A549 (cell line): ENCODE measurements at regions not wholly inside any gene's neighbourhood (a gene's known extent, or its start where the extent isn't known, plus 50 kb on each side); places are given as distances from the start of the nearest gene placed in this dataset.

Experiments used
- ATAC-seq, 2 experiments: fragments of 200-7000 bp in 1 of 2; fragments of >200 bp in 1 of 2; cut with Nextera tagmentation in 1 of 2; cut with Tn5 transposase in 1 of 2; 3 replicates each; pipeline versions ENCODE4 v1.8.0 to v1.9.1; 2018 to 2020; ENCODE audit warnings: mild to moderate bottlenecking in 1 of 2, moderate library complexity in 1 of 2
- CTCF ChIA-PET: fragments of 300-600 bp; sonication (Branson Sonifier 250); formaldehyde crosslinking; extraction: SDS; loops from one replicate; lab custom pipeline; 2021; ENCODE audit warnings: antibody characterized with exemption, inconsistent platforms; lab: Yijun Ruan, JAX
- POLR2A ChIA-PET: fragments of 350-600 bp; formaldehyde crosslinking; extraction: SDS; loops from one replicate; lab custom pipeline; 2021; ENCODE audit warnings: antibody characterized with exemption, inconsistent platforms; lab: Yijun Ruan, JAX
- DNase-seq, 2 experiments: peaks; one replicate each; pipeline versions ENCODE4 v3.0.0 to v3.0.0-alpha.2; 2011 to 2016; ENCODE audit warnings: low read depth in 1 of 2, low spot score in 1 of 2
- FAIRE-seq: peaks from 2 replicates; lab custom pipeline; 2011; peaks lifted over from hg19 to GRCh38; lab: Jason Lieb, UNC
- H3K27ac ChIP-seq, 2 experiments: fragments of >200 bp; sonication (Bioruptor Twin); formaldehyde crosslinking; 3 replicates each; pipeline ENCODE4 v1.5.1; 2016 to 2017
- H3K4me1 ChIP-seq: fragments of >200 bp; sonication (Bioruptor Twin); formaldehyde crosslinking; 3 replicates; pipeline ENCODE4 v1.6.1; 2016
- H3K4me2 ChIP-seq: fragments of >200 bp; sonication (Bioruptor Twin); formaldehyde crosslinking; 3 replicates; pipeline ENCODE4 v1.6.1; 2016
- H3K4me3 ChIP-seq: fragments of >200 bp; sonication (Bioruptor Twin); formaldehyde crosslinking; 3 replicates; pipeline ENCODE4 v1.5.1; 2016
- H3K9me3 ChIP-seq: fragments of >200 bp; sonication (Bioruptor Twin); formaldehyde crosslinking; 3 replicates; pipeline ENCODE4 v1.6.1; 2016
- CBX8 ChIP-seq: fragments of 200-600 bp; sonication (generic); IDR thresholded peaks from 2 replicates; pipeline ENCODE4 v1.6.1; 2016
- CHD2 ChIP-seq: fragments of 150-350 bp; IDR thresholded peaks from 2 replicates; pipeline ENCODE4 v1.6.1; 2014; ENCODE audit warnings: low read length; ENCODE audit not compliant: partially characterized antibody
- CTCF ChIP-seq: fragments of >200 bp; sonication (Bioruptor Twin); formaldehyde crosslinking; IDR thresholded peaks from 3 replicates; pipeline ENCODE4 v1.5.1; 2016
- E2F6 ChIP-seq: IDR thresholded peaks from 2 replicates; pipeline ENCODE4 v1.6.1; 2012; ENCODE audit warnings: low read depth, borderline replicate concordance
- EHMT2 ChIP-seq: fragments of 200-600 bp; sonication (generic); IDR thresholded peaks from 2 replicates; pipeline ENCODE4 v1.6.1; 2016; ENCODE audit warnings: antibody characterized with exemption, low read depth, mild to moderate bottlenecking, moderate library complexity
- ESRRA ChIP-seq: fragments of 150-350 bp; IDR thresholded peaks from 2 replicates; pipeline ENCODE4 v1.6.1; 2014; ENCODE audit warnings: mild to moderate bottlenecking, low read length, borderline replicate concordance
- FOSL2 ChIP-seq, 2 experiments: fragments of 450-650 bp in 1 of 2; fragments of >200 bp in 1 of 2; sonication (Bioruptor Twin) in 1 of 2; formaldehyde crosslinking; IDR thresholded peaks; 2 replicates each; pipeline versions ENCODE4 v1.5.0 to v1.6.1; 2016 to 2020; ENCODE audit warnings: mild to moderate bottlenecking in 1 of 2, moderate library complexity in 1 of 2
- GATA3 ChIP-seq: IDR thresholded peaks from 2 replicates; pipeline ENCODE4 v1.6.1; 2012; ENCODE audit warnings: borderline replicate concordance
- HDAC2 ChIP-seq: fragments of 200-600 bp; sonication (generic); IDR thresholded peaks from 2 replicates; pipeline ENCODE4 v1.6.1; 2016
- HES2 ChIP-seq: fragments of >200 bp; sonication (Bioruptor Twin); formaldehyde crosslinking; IDR thresholded peaks from 2 replicates; pipeline ENCODE4 v1.6.1; 2016
- HEYL ChIP-seq: fragments of 250-450 bp; sonication (Bioruptor Pico); IDR thresholded peaks from 2 replicates; pipeline ENCODE4 v1.8.0; 2021; ENCODE audit warnings: mild to moderate bottlenecking, moderate library complexity
- HOXA7 ChIP-seq: fragments of 250-450 bp; sonication (Bioruptor Pico); IDR thresholded peaks from 2 replicates; pipeline ENCODE4 v1.5.0; 2020; ENCODE audit warnings: mild to moderate bottlenecking, moderate library complexity
- HOXB5 ChIP-seq: fragments of 250-450 bp; sonication (Bioruptor Pico); IDR thresholded peaks from 2 replicates; pipeline ENCODE4 v1.5.0; 2020; ENCODE audit warnings: mild to moderate bottlenecking, moderate library complexity
- JUN ChIP-seq, 2 experiments: fragments of >200 bp; sonication (Bioruptor Twin); formaldehyde crosslinking; IDR thresholded peaks; 2 replicates in 1 of 2; 3 replicates in 1 of 2; pipeline ENCODE4 v1.6.1; 2016 to 2017
- JUNB ChIP-seq: fragments of >200 bp; sonication (Bioruptor Twin); formaldehyde crosslinking; IDR thresholded peaks from 2 replicates; pipeline ENCODE4 v1.6.1; 2016
- KDM1A ChIP-seq: fragments of 200-600 bp; sonication (generic); IDR thresholded peaks from 2 replicates; pipeline ENCODE4 v1.6.1; 2016; ENCODE audit warnings: low read depth, mild to moderate bottlenecking
- KDM5A ChIP-seq: fragments of 200-600 bp; sonication (generic); IDR thresholded peaks from 2 replicates; pipeline ENCODE4 v1.6.1; 2016; ENCODE audit warnings: antibody characterized with exemption, mild to moderate bottlenecking
- MAFK ChIP-seq: fragments of 450-650 bp; IDR thresholded peaks from 2 replicates; pipeline ENCODE4 v1.6.1; 2014; ENCODE audit not compliant: partially characterized antibody
- MAX ChIP-seq: IDR thresholded peaks from 2 replicates; pipeline ENCODE4 v1.6.1; 2012
- MYC ChIP-seq: IDR thresholded peaks from 2 replicates; pipeline ENCODE4 v1.6.1; 2012; ENCODE audit warnings: mild to moderate bottlenecking, inconsistent platforms, low read length, improper control_type of control experiment, borderline replicate concordance
- NFE2L2 ChIP-seq: fragments of 150-350 bp; conservative IDR thresholded peaks from 2 replicates; pipeline ENCODE4 v1.6.1; 2014; ENCODE audit warnings: low read length
- PHF8 ChIP-seq: fragments of 200-600 bp; sonication (generic); IDR thresholded peaks from 2 replicates; pipeline ENCODE4 v1.6.1; 2016; ENCODE audit warnings: low read depth, mild to moderate bottlenecking, antibody characterized with exemption, moderate library complexity, borderline replicate concordance
- POLR2AphosphoS2 ChIP-seq: conservative IDR thresholded peaks from 2 replicates; pipeline ENCODE4 v1.6.1; 2012; ENCODE audit warnings: low read length, improper control_type of control experiment, inconsistent platforms
- RAD21 ChIP-seq, 2 experiments: fragments of >200 bp in 1 of 2; sonication (Bioruptor Twin) in 1 of 2; formaldehyde crosslinking in 1 of 2; IDR thresholded peaks in 1 of 2; conservative IDR thresholded peaks in 1 of 2; 2 replicates in 1 of 2; 3 replicates in 1 of 2; pipeline ENCODE4 v1.6.1; 2012 to 2018; ENCODE audit warnings: inconsistent platforms in 1 of 2
- RARB ChIP-seq: fragments of 250-450 bp; sonication (Bioruptor Pico); IDR thresholded peaks from 2 replicates; pipeline ENCODE4 v1.8.0; 2021; ENCODE audit warnings: mild to moderate bottlenecking, moderate library complexity
- RNF2 ChIP-seq: fragments of 200-600 bp; sonication (generic); IDR thresholded peaks from 2 replicates; pipeline ENCODE4 v1.6.1; 2016; ENCODE audit warnings: low read depth, mild to moderate bottlenecking, antibody characterized with exemption, moderate library complexity, borderline replicate concordance
- SMC3 ChIP-seq: fragments of >200 bp; sonication (Bioruptor Twin); formaldehyde crosslinking; IDR thresholded peaks from 3 replicates; pipeline ENCODE4 v1.6.1; 2018; ENCODE audit warnings: inconsistent platforms
- ZNF302 ChIP-seq: fragments of 250-450 bp; sonication (Bioruptor Pico); IDR thresholded peaks from 2 replicates; pipeline ENCODE4 v1.9.0; 2021; ENCODE audit warnings: inconsistent platforms, mild to moderate bottlenecking, moderate library complexity
- WGBS: methylation state at CpG from one replicate; pipeline ENCODE4 v1.1.6; 2017; ENCODE audit errors: missing lambda C conversion rate; 5-methylcytosine and 5-hydroxymethylcytosine counted together

- TF ChIP-seq SMC3 (no peak), HDAC2 (no peak), JUN (IDR thresholded peaks at IDR 0.05) (no peak), RNF2 (no peak), MAX (no peak), KDM1A (no peak), MAFK (no peak), CTCF (no peak), NFE2L2 (no peak), GATA3 (no peak)
- H3K4me2 ChIP-seq = no peak overlapping the region
- DNase-seq (no peak), ATAC-seq (no peak), FAIRE-seq (no peak)
- no peak overlapping the region for H3K4me3 ChIP-seq
- WGBS = 37% methylated on average over 6 of the region's 6 CpGs
- CTCF ChIA-PET = no interaction called here
- H3K9me3 ChIP-seq = no peaks in the 10 kb centered on the region
- POLR2A ChIA-PET = no interaction called here
- no peaks in the 10 kb centered on the region for H3K4me1 ChIP-seq
- H3K27ac ChIP-seq = no peak overlapping the region
Observed at GRCh38 chr7:50210706-50211115, 93.8 kb upstream of the IKZF1 start.

GRCh38 chr7:50209461-50210135, 94.9 kb upstream of the IKZF1 start:
- WGBS = under 1% methylated on average over 5 of the region's 5 CpGs
- H3K4me1 ChIP-seq = no peaks in the 10 kb centered on the region
- H3K4me2 ChIP-seq = no peak overlapping the region
- ATAC-seq (no peak), DNase-seq (no peak)
- H3K9me3 ChIP-seq = no peaks in the 10 kb centered on the region
- H3K27ac ChIP-seq = no peak overlapping the region
- TF ChIP-seq HES2 = no peak
- no peak for TF ChIP-seq CHD2
- no peak for TF ChIP-seq HOXB5 (CRISPR knock-in tag)
- TF ChIP-seq PHF8 = no peak
- no peak for TF ChIP-seq JUN (IDR thresholded peaks at IDR 0.05)
- TF ChIP-seq MYC = no peak
- TF ChIP-seq POLR2AphosphoS2 = no peak
- TF ChIP-seq RARB (CRISPR knock-in tag) = no peak
- TF ChIP-seq ESRRA = no peak
- TF ChIP-seq, all 56 proteins: peak for 0
- no peak overlapping the region for H3K4me3 ChIP-seq
- CTCF ChIA-PET = no interaction called here
- POLR2A ChIA-PET = no interaction called here
- no peak for FAIRE-seq

- WGBS = 28% methylated on average over 5 of the region's 5 CpGs
- ChIA-PET POLR2A (no interaction called here), CTCF (no interaction called here)
- FAIRE-seq = no peak
- ATAC-seq = no peak
- TF ChIP-seq RAD21 (conservative IDR thresholded peaks at IDR 0.05 in 1 of 2, IDR thresholded peaks at IDR 0.05 in 1 of 2) = no peak
- TF ChIP-seq EHMT2 = no peak
- no peak for TF ChIP-seq HDAC2
- TF ChIP-seq CBX8 = no peak
- TF ChIP-seq ESRRA = no peak
- TF ChIP-seq E2F6 = no peak
- no peak for TF ChIP-seq HEYL (CRISPR knock-in tag)
- no peak for TF ChIP-seq JUNB
- TF ChIP-seq HOXA7 (CRISPR knock-in tag) = no peak
- TF ChIP-seq KDM5A = no peak
- TF ChIP-seq FOSL2 (IDR thresholded peaks at IDR 0.05) = no peak
- TF ChIP-seq FOSL2 (CRISPR knock-in tag; IDR thresholded peaks at IDR 0.05) = no peak
- TF ChIP-seq MAX = no peak
- no peak for TF ChIP-seq ZNF302
- Histone ChIP-seq H3K4me2 (no peak overlapping the region), H3K27ac (no peak overlapping the region), H3K4me3 (no peak overlapping the region), H3K9me3 (no peaks in the 10 kb centered on the region), H3K4me1 (no peaks in the 10 kb centered on the region)
- DNase-seq = no peak
Observed at GRCh38 chr7:50208378-50208982, 96.0 kb upstream of the IKZF1 start.
